ELR (cell line): ENCODE measurements at regions not wholly inside any gene's neighbourhood (a gene's known extent, or its start where the extent isn't known, plus 50 kb on each side); places are given as distances from the start of the nearest gene placed in this dataset.

Source experiments
- DNase-seq: peaks from one replicate; pipeline ENCODE4 v3.0.0-alpha.2; 2015; ENCODE audit warnings: low read depth

DNA sequence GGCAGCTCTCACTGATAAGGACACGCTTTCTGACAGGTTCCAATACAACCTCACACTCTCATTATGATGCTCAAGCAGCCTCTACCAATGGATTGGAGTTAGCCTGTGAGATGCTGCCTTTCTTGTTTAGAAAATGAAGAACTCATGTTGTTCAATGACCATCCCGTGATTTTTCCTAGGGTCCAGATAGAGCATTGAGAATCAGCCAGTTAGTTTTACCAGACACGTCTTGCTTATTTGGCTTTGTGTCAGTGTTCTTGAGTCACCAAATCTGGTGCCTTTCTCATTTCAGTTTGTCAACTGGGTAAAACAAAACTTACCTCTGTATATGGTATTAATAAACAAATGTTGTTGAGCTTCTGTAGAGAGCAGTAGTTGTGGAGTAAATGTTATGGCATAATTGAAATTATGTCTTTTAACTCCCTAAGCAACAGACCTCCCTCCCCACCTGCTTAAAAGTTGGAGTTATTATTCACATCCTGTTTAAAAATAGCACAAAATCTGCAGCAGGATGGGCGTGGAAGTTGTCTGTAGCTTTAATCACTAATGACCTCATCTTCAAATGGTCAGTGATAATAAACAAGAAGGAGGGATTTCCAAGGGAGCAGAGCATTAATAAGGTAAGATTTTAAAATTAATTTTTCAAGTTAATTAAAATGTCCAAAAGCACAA, 167.3 kb downstream of the HRH4 start:
- peak; percentile 2 for DNase-seq

DNA sequence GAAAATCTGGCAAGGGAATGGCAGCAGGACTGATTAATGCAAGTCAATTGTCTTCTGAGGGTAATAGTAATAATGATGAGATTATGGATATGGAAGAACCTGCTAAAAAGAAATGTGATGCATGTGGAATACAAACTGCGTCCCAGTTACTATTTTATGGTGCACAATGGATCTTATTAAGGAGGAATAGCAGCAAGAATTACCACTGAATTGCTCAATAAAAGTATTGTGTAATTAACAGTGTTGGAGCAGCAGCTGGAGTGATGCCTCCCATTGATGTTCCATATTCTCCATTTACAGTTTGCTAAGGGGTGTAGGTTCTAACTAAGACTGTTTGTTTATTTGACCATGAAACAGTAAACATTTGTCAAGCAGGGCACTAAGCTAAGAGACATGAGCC, 167.9 kb downstream of the HRH4 start:
- DNase-seq = no peak

DNA sequence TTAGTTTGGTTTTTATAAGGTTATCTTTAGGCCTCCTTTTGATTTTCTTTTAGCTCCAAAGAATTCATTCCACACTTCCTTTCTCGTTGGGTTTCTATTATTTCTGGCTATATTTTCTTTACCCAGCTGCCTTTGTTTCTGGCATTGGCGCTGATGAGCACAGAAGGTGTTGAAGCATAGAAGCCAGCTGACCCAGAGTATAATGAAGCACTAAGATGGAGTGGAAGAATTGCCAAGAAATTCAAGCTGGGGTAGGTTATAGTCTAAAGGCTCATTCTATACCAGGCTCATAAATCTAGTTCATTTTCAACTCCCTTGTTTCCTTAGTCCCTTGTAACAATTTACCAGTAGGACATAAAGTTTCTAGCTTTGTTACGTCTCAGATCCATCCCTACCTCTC, 169.5 kb downstream of the HRH4 start:
- no peak for DNase-seq

DNA sequence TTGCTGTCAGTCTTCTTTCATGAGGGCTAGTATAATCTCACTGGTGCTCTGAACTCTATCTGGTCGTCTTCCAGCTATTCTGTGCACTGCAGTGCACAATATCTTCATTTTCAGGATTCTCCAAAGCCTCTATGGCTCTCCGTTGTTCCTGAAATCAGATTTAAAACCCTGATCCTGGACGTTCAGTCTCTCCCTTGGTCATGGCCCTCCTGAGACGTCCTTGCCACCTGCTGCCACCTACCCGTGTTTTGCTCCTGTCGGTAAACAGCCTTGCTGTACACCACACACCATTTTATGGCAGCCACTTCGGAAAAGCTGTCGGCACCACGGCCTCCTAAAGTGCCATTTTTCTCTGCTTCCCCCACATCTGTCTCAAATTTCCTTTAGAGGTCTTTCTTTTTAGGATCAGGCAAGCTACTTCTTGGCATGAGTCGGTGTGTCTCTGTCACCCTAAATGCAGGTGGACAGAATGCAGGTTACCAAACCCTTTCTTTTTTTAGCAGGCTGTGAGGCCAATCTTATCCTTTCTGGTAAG, 170.0 kb downstream of the HRH4 start:
- DNase-seq = no peak

DNA sequence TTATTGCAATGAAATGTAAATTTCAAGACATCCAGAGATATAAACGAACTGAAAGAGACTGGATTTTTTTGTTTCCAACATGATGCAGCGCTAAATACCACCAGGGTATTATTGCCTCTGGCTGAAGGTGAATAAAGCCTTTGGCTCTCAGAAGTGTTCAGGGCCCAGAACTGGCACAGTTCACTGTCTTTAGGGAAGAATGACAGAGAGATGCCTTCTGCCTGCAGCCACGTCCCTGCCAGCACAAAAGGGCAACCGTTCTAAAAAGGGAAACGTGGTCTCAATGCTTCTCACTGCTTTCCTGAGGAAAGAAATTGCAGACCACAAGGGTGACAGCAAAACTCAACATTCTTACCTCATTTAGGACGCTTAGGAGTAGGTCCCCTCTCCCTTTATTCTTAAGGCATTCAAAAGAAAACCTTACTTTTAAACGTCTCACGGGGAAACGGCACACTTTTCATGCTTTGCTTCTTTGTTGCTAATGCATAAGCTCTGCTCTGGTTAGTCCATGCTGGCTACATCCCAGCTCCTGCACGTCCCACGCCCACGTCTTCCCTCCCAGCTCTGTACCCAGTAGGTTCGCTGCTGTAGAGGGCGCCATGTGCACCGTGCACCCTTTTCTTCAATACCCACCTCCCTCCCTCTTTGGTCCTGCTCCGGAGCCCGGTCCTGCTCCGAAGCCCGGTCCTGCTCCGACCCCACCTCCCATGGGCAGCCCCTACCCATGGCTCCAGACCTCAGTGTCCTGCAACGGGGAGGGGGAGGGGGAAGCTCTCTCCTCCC, 171.0 kb downstream of the HRH4 start:
- DNase-seq = no peak

DNA sequence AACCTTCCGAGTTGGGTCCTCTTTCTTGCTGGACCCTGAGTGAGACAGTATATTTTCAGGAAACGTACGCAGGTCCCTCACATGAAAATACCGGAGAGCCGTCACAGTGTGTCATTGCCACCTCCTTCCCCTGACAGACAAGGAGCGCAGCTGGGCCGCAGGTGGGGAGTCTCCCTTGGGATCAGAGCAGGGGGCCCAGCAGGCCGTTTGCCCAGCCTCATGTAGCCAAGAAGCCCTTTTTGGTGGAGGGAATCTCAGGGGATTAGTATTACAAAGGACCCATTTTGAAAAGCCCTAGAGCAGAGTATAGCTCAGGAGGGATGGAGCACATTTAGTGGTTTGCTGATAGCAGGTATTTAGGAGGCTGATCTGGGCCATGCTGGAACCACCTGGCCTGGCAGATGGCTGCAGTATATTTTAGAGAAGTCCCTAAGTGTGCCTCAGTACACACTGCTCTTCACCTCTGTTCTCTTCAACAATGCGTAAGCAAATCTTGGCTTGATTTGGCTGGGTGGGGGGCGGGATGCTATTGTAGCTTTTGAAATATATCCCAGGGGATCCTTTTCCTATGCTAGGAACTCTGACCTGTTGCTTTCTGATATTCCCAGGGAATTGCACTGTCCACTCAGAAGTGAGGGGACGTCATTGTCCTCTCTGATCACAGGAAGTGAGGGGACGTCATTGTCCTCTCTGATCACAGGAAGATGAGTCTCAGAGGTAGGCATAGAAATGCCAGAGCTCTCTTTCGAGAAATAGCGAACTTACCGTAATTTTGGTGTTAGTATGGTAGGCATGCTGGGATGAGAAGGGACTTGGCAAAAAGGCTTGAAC, 171.9 kb downstream of the HRH4 start:
- no peak for DNase-seq

DNA sequence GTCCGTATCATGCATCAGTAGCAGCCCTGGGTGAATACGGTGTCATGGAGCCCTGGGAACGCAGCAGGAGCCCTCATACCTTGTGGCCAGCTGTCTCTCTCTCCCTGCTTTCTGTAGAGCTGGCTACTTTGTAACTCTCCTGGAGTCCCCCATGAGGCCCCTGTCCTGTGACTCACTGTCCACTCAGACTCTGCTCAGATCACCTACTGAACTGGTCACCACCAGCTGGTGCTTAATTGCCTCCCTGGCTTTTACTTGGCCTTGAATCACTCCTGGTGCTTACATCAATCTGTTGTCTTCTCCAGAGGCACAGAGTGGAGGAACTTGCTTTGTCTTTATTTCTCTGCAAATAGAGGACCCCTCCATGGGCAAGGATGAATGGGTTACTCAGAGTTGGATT, 172.7 kb downstream of the HRH4 start:
- peak; percentile 10 for DNase-seq

DNA sequence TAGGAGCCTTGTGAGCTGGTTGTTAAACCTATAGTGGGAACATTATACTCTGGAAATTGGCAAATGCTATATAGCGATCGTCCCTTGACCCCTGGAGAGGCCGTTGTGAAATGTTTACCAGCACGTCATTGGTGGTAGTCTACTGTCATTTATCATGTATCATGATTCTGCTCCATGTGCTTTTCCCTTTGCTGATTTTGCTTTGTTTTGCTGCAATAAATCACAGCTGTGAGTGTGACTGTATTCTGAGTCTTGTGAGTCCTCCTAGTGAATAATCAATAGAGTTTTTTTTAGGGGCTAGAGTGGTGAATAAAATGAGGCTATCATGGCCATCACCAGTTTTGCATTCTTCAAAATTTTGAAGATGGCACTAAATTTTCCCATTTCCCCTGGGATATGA, 189.1 kb downstream of the HRH4 start:
- DNase-seq = no peak

DNA sequence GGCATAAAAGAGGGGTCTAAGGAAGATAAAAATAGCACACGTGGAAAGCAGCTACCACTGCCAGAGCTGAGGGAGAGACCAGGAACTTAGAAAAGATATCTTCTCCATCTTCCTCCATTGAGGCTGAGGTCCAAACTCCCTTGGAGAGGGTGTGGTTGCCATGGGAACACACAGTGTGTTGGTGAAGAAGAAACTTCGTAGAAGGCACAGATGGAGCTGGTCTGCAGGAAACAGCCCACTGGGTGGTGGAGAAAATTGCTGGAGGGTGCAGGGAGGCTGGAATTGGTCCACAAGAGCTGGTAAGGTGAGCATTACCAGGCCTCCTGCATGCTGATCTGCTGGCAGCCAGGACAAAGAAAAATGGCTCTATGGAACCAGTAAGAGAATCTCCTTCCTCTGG, 191.0 kb downstream of the HRH4 start:
- DNase-seq = no peak

DNA sequence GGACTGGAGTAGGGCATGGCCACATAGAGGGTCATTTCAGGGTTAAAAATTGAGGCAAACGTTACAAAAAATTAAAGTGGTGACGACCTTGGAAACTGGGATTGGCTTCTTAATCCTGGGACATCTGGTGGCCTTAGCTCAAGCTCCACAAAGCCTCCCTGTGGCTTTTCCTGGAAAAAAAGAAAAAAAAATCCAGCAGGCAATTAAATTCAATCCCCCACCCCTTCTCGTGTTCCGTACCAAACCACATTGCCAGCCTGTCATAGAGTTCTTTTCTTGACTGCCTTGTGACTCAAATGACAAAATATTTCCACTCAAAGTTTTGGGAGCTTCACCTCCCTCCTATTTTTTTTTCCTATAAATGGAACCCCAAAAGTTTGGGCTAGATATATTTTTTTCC, 195.6 kb downstream of the HRH4 start:
- DNase-seq = no peak

DNA sequence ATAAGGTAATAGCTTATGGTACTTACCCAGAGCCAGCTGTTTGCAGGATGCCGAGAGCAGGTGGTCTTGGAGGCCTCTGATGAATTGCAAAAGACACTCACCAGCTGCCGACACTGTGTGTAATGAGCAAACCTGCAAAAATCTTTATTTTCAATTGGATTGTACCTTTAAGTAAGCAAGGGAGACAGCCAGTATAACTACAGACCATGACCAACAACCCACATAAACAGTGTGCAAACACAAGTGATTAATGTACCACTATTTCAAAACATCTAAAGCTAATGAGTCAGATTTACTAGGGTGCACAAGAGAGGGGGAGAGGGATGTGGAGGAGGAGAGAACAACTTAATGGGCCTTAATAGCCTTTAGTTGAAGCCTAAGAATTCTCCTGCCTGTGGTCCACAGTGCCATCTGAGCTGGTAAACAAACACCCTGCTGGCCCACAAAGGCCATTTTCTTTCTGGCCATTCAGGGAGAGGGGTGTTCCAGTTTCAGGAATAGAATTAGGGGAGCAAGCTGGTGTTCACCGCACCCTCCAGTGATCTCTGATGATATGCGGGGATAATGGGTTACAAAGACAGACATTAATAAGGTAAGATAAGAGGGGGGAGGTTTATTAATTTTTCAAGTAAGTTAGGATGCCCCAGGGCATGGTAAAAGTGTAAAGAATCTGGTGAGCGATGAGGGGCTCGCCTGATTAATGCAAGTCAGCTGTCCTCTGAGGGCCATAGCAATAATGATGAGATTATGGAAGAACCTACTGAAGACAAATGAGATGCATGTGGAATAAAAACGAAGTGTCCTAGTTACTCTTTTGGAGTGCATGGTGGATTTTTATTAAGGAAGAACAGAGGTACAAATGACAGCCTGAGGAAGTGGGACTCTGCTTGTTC, 196.4 kb downstream of the HRH4 start:
- DNase-seq = peak; percentile 27

DNA sequence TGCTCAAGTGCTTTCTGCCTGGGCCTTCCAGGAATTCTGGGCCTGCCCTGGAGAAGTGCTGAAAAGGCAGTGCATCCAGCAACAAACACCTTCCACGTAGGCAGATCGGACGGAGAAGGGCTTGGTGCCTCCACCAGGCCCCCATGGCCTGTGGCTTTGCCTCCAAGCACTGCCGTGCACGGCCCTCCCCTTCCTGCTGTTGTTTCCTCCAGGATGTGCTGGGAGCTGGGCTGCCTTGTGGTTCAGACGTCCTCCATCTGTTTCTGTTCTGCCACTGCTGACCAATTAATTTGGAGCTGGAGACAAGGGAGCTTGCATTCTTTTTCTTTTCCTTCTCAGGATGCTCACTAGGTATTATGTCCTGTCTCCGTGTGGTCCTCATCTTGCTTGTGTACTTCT, 197.0 kb downstream of the HRH4 start:
- no peak for DNase-seq

DNA sequence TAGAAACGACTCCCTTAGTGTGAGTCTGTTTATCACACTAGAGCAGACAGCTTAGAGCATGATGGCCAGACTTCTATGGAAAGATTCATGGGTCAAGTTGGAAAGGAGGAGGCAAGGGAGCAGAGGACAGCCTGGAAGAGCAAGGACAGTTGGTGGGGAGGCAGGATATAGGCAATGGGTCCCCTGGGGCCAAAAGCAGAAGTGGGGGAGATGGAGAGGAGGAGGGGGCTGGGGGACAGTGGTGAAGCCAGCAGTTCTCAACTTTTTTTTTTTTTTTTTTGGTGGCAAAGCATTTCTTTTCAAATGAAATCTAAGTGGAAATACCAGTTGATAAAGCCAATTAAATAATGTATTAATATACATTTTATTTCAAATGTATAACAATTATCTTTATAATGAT, 197.9 kb downstream of the HRH4 start:
- DNase-seq = no peak

DNA sequence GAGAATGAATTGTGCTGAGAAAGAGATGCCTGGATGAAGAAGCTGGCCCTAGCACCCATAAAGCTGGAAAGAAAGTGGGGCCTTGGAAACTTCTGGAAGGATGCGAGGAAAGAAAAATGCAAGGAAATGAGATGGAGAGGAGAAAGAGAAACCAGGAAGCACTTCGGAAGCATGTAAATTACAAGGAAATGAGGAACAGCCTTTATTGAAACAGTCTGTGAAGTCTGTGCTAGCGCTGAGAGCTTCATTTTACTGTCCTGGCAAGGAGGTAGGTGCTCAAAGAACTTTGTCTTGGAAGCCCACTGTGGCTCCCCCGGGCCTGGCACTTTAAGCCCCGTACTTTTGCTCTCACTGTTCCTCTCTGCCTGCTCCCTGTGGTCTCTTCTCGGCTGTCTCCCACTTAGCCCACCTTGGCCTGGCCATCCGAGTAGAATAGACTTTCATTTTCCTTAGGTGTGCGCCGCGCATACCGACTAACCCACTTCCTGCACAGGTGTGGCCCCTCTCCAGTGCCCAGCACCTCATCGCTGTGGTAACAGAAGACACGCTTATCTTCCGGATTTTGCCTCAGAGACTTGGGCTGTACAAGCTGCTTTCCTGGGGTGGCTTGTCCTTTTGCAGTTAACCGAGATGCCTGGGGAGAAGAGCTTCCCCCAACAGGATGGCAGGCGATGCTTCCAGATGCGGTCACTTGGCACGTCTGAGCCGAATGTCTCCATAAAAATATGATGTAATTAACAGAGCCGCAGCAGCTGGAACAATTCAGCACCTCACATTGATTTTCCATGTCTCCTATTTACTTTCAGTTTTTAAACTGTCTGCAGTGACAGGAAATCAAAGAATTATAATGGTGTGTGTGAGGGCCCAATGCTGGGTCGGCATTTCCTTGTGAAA, 199.6 kb downstream of the HRH4 start:
- DNase-seq = no peak

DNA sequence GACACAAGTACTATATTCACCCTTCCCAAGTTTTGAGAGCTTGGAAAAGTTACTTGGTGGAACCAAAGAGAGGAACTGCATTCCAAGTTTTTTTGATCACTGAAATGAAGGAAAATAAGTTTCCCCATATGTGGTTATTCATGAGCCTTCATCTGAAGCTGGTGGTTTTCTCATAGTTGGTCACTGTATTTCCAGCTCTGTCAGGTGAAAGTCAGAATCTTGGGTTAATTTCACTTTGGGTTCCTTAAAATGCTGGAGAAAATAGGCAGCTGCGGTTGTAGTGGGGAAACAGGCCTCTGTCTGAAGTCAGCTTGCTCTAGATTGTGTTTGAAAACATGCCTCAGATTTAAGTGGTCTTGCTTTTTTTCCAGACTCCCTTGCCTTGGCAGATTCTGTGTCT, 200.5 kb downstream of the HRH4 start:
- DNase-seq = no peak

DNA sequence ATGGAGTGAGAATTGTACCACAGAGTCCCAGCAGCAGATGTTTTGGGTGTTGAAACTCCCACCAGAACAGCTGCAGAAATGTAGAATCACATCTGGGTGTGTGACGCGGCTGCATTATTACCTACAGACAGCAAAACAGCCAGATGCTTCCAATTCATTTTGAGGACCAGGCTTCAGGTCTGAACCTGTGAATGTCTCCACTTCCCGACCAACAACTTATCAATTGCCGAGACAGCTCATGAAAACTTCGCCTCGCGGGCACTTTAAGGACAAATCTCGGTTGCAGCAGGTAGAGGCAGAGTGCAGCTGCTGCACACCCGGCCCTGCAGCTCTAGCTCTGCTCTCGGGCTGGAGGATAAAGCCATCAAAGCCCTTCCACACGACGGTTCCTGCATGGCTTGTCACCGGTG, 202.0 kb downstream of the HRH4 start:
- DNase-seq = no peak

DNA sequence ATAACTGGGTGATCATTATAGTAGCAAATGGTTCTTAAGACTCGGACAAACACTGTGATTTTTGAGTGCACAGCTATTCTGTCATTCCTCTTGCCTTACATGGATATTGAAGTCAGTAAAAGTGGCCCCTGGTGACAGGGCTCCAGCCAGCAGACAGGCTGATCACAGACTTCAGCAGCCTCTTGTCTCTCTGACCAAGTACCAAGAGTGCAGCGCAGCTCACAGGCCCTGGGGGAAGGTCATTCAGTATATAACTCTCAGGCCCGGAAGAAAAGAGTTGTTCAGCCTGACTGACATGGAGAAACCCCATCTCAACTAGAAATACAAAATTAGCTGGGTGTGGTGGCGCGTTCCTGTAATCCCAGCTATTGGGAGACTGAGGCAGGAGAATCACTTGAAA, 202.6 kb downstream of the HRH4 start:
- DNase-seq = no peak

DNA sequence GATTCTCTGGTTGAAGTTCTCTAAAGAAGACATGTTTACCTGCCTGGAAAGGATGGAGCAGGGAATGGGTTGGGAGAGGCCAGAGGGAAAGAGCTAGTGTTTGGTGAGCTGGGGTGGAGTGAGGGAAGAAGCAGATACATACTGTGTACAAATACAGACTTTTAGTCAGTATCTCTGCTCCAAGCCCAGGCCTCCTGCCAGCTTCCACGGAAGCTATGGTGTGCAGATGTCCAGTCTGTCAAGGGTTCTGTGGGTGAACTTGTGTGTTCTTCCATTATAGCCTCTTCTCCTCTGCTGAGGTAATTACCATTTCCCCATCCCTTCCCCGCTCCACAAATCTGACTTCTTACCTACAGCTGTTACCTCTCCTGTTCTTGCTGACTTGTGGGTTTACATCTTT, 208.6 kb downstream of the HRH4 start:
- DNase-seq = no peak

DNA sequence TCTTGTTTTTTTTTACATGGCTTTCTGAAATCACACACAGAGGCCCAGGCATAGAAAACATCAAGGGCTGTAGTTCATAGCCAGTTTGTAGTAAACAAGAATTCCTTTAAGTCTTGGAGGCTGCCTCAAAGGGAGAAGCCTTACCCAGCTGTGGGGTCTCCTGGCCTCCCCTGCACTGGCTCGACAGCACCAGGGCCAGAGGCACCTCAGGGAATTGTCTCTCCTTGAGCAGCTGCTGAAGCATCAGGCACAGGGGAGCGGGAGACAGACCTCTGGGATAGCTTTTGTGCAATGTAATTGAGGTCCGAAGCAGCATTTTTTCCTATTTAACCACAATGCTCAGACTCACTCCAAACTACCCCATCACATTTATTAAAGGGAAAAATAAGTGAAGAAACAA, 209.1 kb downstream of the HRH4 start:
- DNase-seq = no peak

DNA sequence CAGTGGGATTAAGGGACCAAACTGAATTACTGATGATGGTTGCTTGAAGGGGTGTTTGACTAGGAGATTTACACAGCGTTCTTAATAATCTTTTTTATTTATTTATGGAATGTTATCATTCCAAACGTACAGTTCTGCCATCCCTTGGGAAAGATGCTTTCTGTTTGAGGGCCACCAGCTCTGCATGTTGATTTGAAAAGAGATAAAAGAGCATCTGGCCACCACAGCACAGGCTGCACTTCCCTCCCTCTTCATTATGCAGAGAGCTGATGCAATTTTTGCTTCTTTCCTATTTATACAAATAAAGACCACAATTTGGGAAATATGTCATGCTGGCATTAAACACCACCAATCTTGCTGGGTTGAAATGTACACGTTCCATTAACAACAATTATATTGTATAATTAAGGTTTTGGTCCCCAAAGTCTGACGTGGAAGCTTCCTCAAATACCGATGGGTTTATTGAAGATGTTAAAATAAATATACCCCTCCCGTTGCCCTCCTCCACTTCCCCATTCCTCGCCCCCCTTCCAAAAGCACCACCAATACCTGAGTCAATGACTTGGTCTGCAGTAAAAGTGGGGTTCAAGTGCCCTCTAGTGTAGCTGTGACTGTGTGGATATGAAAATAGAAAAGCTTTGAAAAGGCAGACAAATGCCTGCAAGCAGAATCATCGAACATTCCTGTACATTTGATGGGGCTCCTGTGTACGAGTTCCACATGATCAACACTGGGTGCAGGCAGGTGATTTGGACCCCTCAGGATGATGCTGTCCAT, 211.9 kb downstream of the HRH4 start:
- DNase-seq = no peak
